ENCODE measurements at regions not wholly inside any gene's neighbourhood (a gene's known extent, or its start where the extent isn't known, plus 50 kb on each side); places are given as distances from the start of the nearest gene placed in this dataset.

- no peak for TF ChIP-seq CTCF (IDR thresholded peaks at IDR 0.05; ENCODE audit: low read length)
- TF ChIP-seq EZH2 (optimal IDR thresholded peaks at IDR 0.05; ENCODE audit: low read depth, low read length), result no peak
- no peak for TF ChIP-seq EZH2phosphoT487 (IDR thresholded peaks at IDR 0.05; ENCODE audit: low read length)
These were observed 132.4 kb upstream of the C2CD4B start for GRCh38 chr15:62297522-62297921.

Data from MM.1S (cell line).